ENCODE measurements at regions not wholly inside any gene's neighbourhood (a gene's known extent, or its start where the extent isn't known, plus 50 kb on each side); places are given as distances from the start of the nearest gene placed in this dataset.

GRCh38 chr5:34587355-34588241, 68.5 kb upstream of the RAI14 start (continued):
- TF ChIP-seq ZNF609 (CRISPR knock-in tag; IDR thresholded peaks at IDR 0.05; ENCODE audit: borderline replicate concordance), result no peak
- TF ChIP-seq ZSCAN32 (CRISPR knock-in tag; IDR thresholded peaks at IDR 0.05), result no peak
- peak; percentile 94 for TF ChIP-seq EHMT2 (IDR thresholded peaks at IDR 0.05)
- TF ChIP-seq KDM5B (IDR thresholded peaks at IDR 0.05; ENCODE audit: insufficient replicate concordance, low read depth, low read length), result peak; percentile 45
- TF ChIP-seq PTBP1 (IDR thresholded peaks at IDR 0.05; ENCODE audit: low read depth, low read length), result no peak
- no peak for TF ChIP-seq RB1 (IDR thresholded peaks at IDR 0.05; ENCODE audit: low read depth)
- TF ChIP-seq RFX5 (IDR thresholded peaks at IDR 0.05; ENCODE audit: low read depth, low read length), result no peak
- no peak for TF ChIP-seq ZNF23 (CRISPR knock-in tag; IDR thresholded peaks at IDR 0.05)
- TF ChIP-seq GMEB1 (CRISPR knock-in tag; IDR thresholded peaks at IDR 0.05), result 0 out of 2 replicates have a peak, but pooled peaks have one; percentile 16
- TF ChIP-seq RUNX1 (IDR thresholded peaks at IDR 0.05; ENCODE audit: low read depth), result no peak
- TF ChIP-seq NFE2L1 (tag; IDR thresholded peaks at IDR 0.05; ENCODE audit: borderline replicate concordance, low read depth), result peak; percentile 98
- TF ChIP-seq ZFP91 (CRISPR knock-in tag; IDR thresholded peaks at IDR 0.05), result no peak
- no peak for TF ChIP-seq RNF219 (CRISPR knock-in tag; IDR thresholded peaks at IDR 0.05)
- no peak for TF ChIP-seq U2AF2 (optimal IDR thresholded peaks at IDR 0.05; ENCODE audit: low read depth, low read length)
- peak; percentile 94 for TF ChIP-seq KDM1A (IDR thresholded peaks at IDR 0.05)
- TF ChIP-seq CBX1 (IDR thresholded peaks at IDR 0.05; ENCODE audit: low read depth), result no peak
- no peak for TF ChIP-seq TSC22D4 (tag; IDR thresholded peaks at IDR 0.05)

All from K562 (cell line).